HepG2 (cell line): ENCODE measurements at regions not wholly inside any gene's neighbourhood (a gene's known extent, or its start where the extent isn't known, plus 50 kb on each side); places are given as distances from the start of the nearest gene placed in this dataset.

Experiments
- CTCF ChIP-seq: sonication (generic); formaldehyde crosslinking; IDR thresholded peaks from 2 replicates; pipeline ENCODE4 v1.5.0; 2020; ENCODE audit warnings: mild to moderate bottlenecking, missing genetic modification reagents, moderate library complexity
- DPF2 ChIP-seq: sonication (generic); formaldehyde crosslinking; IDR thresholded peaks from 2 replicates; pipeline ENCODE4 v1.4.0; 2020; ENCODE audit warnings: mild to moderate bottlenecking, low read depth, missing genetic modification reagents, borderline replicate concordance
- NFYC ChIP-seq: IDR thresholded peaks from 2 replicates; pipeline ENCODE4 v1.6.1; 2016; ENCODE audit warnings: missing genetic modification reagents, missing compliant biosample characterization
- POLR2AphosphoS5 ChIP-seq: IDR thresholded peaks from 2 replicates; pipeline ENCODE4 v1.6.1; 2012; ENCODE audit warnings: low read depth, low read length
- ZFP41 ChIP-seq: sonication (generic); formaldehyde crosslinking; IDR thresholded peaks from 2 replicates; pipeline ENCODE4 v1.4.0; 2020; ENCODE audit warnings: mild to moderate bottlenecking, missing genetic modification reagents, borderline replicate concordance
- TF ChIP-seq, protein P1 (sequence below): IDR thresholded peaks from 2 replicates; pipeline ENCODE4 v1.6.1; 2012; ENCODE audit warnings: inconsistent platforms

GRCh38 chr3:174659511-174659910, 199.6 kb upstream of the NAALADL2 start:
- TF ChIP-seq DPF2 (CRISPR knock-in tag) (no peak), ZFP41 (CRISPR knock-in tag) (no peak), NFYC (no peak), CTCF (CRISPR knock-in tag) (no peak), POLR2AphosphoS5 (no peak)
- TF ChIP-seq, protein P1, sequence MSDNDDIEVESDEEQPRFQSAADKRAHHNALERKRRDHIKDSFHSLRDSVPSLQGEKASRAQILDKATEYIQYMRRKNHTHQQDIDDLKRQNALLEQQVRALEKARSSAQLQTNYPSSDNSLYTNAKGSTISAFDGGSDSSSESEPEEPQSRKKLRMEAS, result no peak
